ENCODE measurements at regions not wholly inside any gene's neighbourhood (a gene's known extent, or its start where the extent isn't known, plus 50 kb on each side); places are given as distances from the start of the nearest gene placed in this dataset.

GRCh38 chr6:148261470-148261869, 81.2 kb upstream of the SASH1 start:
- no peaks in the 10 kb centered on the region for H3K4me1 Mint-ChIP-seq (ENCODE audit: low read depth)
- no peaks in the 10 kb centered on the region for H3K27me3 ChIP-seq (ENCODE audit: control insufficient read depth in 1 of 2, insufficient read depth in 2 of 2, low read length in 2 of 2)
- intact Hi-C loops (cut with DNase I, micrococcal nuclease): no loop called here

GRCh38 chr6:148263010-148263409, 79.6 kb upstream of the SASH1 start:
- no peak overlapping the region for H3K4me3 Mint-ChIP-seq
- intact Hi-C loops (cut with DNase I, micrococcal nuclease): no loop called here
- H3K27ac ChIP-seq (ENCODE audit: low read depth in 1 of 2, low read length in 2 of 2): no peak overlapping the region
- CTCF ChIA-PET: no interaction called here
- peaks cover 42% of the 10 kb centered on the region for H3K27me3 Mint-ChIP-seq
- DNase-seq (no peak), ATAC-seq (ENCODE audit: poor library complexity) (no peak)
- H3K27ac Mint-ChIP-seq: no peak overlapping the region
- no peaks in the 10 kb centered on the region for H3K36me3 ChIP-seq (ENCODE audit: insufficient read depth, low read length)
- H3K4me1 Mint-ChIP-seq (ENCODE audit: low read depth): no peaks in the 10 kb centered on the region
- no peaks in the 10 kb centered on the region for H3K9me3 Mint-ChIP-seq
- peaks cover 0 to 3% of the 10 kb centered on the region in 2 experiments for H3K9me3 ChIP-seq (ENCODE audit: control insufficient read depth in 1 of 2, insufficient read depth in 1 of 2, low read length in 2 of 2)
- TF ChIP-seq CTCF (IDR thresholded peaks at IDR 0.05): no peak
- POLR2A ChIA-PET: no interaction called here
- no peaks in the 10 kb centered on the region for H3K4me1 ChIP-seq (ENCODE audit: insufficient read depth, low read length)
- no peaks in the 10 kb centered on the region for H3K27me3 ChIP-seq (ENCODE audit: control insufficient read depth in 1 of 2, insufficient read depth in 2 of 2, low read length in 2 of 2)
- no peak overlapping the region for H3K4me3 ChIP-seq (ENCODE audit: low read length)
- H3K36me3 Mint-ChIP-seq (ENCODE audit: low read depth): no peaks in the 10 kb centered on the region

More at GRCh38 chr6:148261470-148261869, 81.2 kb upstream of the SASH1 start:
- H3K27ac Mint-ChIP-seq: no peak overlapping the region
- H3K27me3 Mint-ChIP-seq: peaks cover 45% of the 10 kb centered on the region
- no peaks in the 10 kb centered on the region for H3K36me3 ChIP-seq (ENCODE audit: insufficient read depth, low read length)
- DNase-seq: no peak
- no peak overlapping the region for H3K4me3 ChIP-seq (ENCODE audit: low read length)
- no peaks in the 10 kb centered on the region for H3K9me3 Mint-ChIP-seq
- H3K27ac ChIP-seq (ENCODE audit: low read depth in 1 of 2, low read length in 2 of 2): no peak overlapping the region
- ATAC-seq (ENCODE audit: poor library complexity): no peak
- no peak overlapping the region for H3K4me3 Mint-ChIP-seq
- ChIA-PET POLR2A (no interaction called here), CTCF (no interaction called here)
- H3K4me1 ChIP-seq (ENCODE audit: insufficient read depth, low read length): no peaks in the 10 kb centered on the region
- TF ChIP-seq CTCF (IDR thresholded peaks at IDR 0.05): no peak
- no peaks in the 10 kb centered on the region for H3K36me3 Mint-ChIP-seq (ENCODE audit: low read depth)
- peaks cover 0 to 3% of the 10 kb centered on the region in 2 experiments for H3K9me3 ChIP-seq (ENCODE audit: control insufficient read depth in 1 of 2, insufficient read depth in 1 of 2, low read length in 2 of 2)

GRCh38 chr6:148263961-148264360, 78.7 kb upstream of the SASH1 start:
- Mint-ChIP-seq H3K9me3 (no peaks in the 10 kb centered on the region), H3K4me1 (ENCODE audit: low read depth) (no peaks in the 10 kb centered on the region), H3K36me3 (ENCODE audit: low read depth) (no peaks in the 10 kb centered on the region), H3K27me3 (peaks cover 36% of the 10 kb centered on the region), H3K27ac (no peak overlapping the region), H3K4me3 (no peak overlapping the region)
- CTCF ChIA-PET: interaction anchor here (0.5 to 0.6 kb wide), 2 partner anchors 15 to 277 kb away, joined by 4 to 6 read pairs; no protein-coding TSS in a partner anchor
- intact Hi-C loops (cut with DNase I, micrococcal nuclease): no loop called here
- Histone ChIP-seq H3K36me3 (ENCODE audit: insufficient read depth, low read length) (no peaks in the 10 kb centered on the region), H3K9me3 (ENCODE audit: control insufficient read depth in 1 of 2, insufficient read depth in 1 of 2, low read length in 2 of 2) (peaks cover 0 to 3% of the 10 kb centered on the region in 2 experiments), H3K27me3 (ENCODE audit: control insufficient read depth in 1 of 2, insufficient read depth in 2 of 2, low read length in 2 of 2) (no peaks in the 10 kb centered on the region), H3K4me1 (ENCODE audit: insufficient read depth, low read length) (no peaks in the 10 kb centered on the region), H3K4me3 (ENCODE audit: low read length) (no peak overlapping the region), H3K27ac (ENCODE audit: low read depth in 1 of 2, low read length in 2 of 2) (no peak overlapping the region)
- DNase-seq (no peak), ATAC-seq (ENCODE audit: poor library complexity) (no peak)
- POLR2A ChIA-PET: no interaction called here
- TF ChIP-seq CTCF (IDR thresholded peaks at IDR 0.05): no peak

All from CD4-positive, alpha-beta T cell (primary cell).